ENCODE measurements at regions not wholly inside any gene's neighbourhood (a gene's known extent, or its start where the extent isn't known, plus 50 kb on each side); places are given as distances from the start of the nearest gene placed in this dataset.

DNA sequence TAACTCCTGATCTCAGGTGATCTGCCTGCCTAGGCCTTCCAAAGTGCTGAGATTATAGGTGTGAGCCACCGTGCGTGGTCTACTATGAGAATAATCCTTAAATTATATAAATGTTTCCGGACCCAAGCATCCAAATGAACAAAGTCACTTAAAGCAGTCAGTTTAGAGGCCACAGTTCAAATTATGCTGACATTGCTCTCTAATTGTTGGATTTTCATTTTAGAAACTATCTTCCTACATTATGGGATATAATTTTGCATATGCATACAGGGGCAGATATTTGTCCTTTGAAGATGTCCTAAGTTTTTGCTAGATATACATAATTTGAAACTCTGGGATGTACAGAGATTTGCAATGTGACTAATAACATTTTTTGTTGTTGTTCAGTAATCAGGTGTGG lies 390.1 kb downstream of the RND3 start:
- Histone ChIP-seq H2BK5ac (ENCODE audit: insufficient read length, low read length) (no peak overlapping the region), H3K79me1 (ENCODE audit: insufficient read depth, low read depth, low read length, poor library complexity, severe bottlenecking) (no peaks in the 10 kb centered on the region), H2BK12ac (ENCODE audit: insufficient read length, low read depth, low read length) (no peak overlapping the region), H3K27ac (ENCODE audit: insufficient read length, low read depth, low read length) (no peak overlapping the region), H4K91ac (ENCODE audit: insufficient read length, low read depth, low read length) (no peak overlapping the region), H3T11ph (ENCODE audit: low read length) (no peak overlapping the region), H2BK15ac (ENCODE audit: low read depth, low read length) (no peak overlapping the region), H3K23ac (ENCODE audit: insufficient read length, low read depth, low read length) (no peak overlapping the region), H2BK20ac (ENCODE audit: low read depth, low read length, poor library complexity, severe bottlenecking) (no peak overlapping the region), H4K8ac (replicated peaks; ENCODE audit: insufficient read length, low read depth, low read length) (no peak overlapping the region), H2BK120ac (ENCODE audit: low read depth, low read length, poor library complexity, severe bottlenecking) (no peak overlapping the region), H3K27me3 (ENCODE audit: insufficient read depth, low read length) (no peaks in the 10 kb centered on the region), H3K14ac (ENCODE audit: insufficient read depth, low read length) (no peak overlapping the region), H3K4me2 (ENCODE audit: insufficient read depth, insufficient read length, low read length) (no peak overlapping the region), H4K20me1 (ENCODE audit: control insufficient read depth, insufficient read depth, insufficient read length) (no peaks in the 10 kb centered on the region), H3K18ac (ENCODE audit: insufficient read length, low read depth, low read length) (no peak overlapping the region), H3K23me2 (ENCODE audit: insufficient read length, low read depth, low read length, poor library complexity, severe bottlenecking) (no peaks in the 10 kb centered on the region), H3K4ac (ENCODE audit: low read depth, low read length) (no peak overlapping the region), H2AK5ac (ENCODE audit: insufficient read length, low read length) (no peak overlapping the region), H3K56ac (ENCODE audit: insufficient read length, low read depth, low read length) (no peak overlapping the region), H3K79me2 (ENCODE audit: insufficient read depth, low read length) (no peaks in the 10 kb centered on the region), H3K9me3 (ENCODE audit: control insufficient read depth, low read depth, low read length) (no peaks in the 10 kb centered on the region), H2AFZ (ENCODE audit: low read length) (no peak overlapping the region), H3K4me1 (ENCODE audit: insufficient read depth, low read length) (no peaks in the 10 kb centered on the region), H4K5ac (ENCODE audit: insufficient read length, low read depth, low read length) (no peak overlapping the region), H3K9ac (ENCODE audit: extremely low read depth, insufficient read length, low read length) (no peak overlapping the region)
- no peaks in the 10 kb centered on the region for H3K36me3 Mint-ChIP-seq (ENCODE audit: insufficient read depth in 1 of 3, low read depth in 3 of 3)
- no peak overlapping the region for H3K4me3 Mint-ChIP-seq
- no peaks in the 10 kb centered on the region for H3K9me3 Mint-ChIP-seq
- H3K27ac Mint-ChIP-seq = no peak overlapping the region
- TF ChIP-seq, protein P1, sequence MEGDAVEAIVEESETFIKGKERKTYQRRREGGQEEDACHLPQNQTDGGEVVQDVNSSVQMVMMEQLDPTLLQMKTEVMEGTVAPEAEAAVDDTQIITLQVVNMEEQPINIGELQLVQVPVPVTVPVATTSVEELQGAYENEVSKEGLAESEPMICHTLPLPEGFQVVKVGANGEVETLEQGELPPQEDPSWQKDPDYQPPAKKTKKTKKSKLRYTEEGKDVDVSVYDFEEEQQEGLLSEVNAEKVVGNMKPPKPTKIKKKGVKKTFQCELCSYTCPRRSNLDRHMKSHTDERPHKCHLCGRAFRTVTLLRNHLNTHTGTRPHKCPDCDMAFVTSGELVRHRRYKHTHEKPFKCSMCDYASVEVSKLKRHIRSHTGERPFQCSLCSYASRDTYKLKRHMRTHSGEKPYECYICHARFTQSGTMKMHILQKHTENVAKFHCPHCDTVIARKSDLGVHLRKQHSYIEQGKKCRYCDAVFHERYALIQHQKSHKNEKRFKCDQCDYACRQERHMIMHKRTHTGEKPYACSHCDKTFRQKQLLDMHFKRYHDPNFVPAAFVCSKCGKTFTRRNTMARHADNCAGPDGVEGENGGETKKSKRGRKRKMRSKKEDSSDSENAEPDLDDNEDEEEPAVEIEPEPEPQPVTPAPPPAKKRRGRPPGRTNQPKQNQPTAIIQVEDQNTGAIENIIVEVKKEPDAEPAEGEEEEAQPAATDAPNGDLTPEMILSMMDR (conservative IDR thresholded peaks at IDR 0.05) = no peak
- H3K27me3 Mint-ChIP-seq (ENCODE audit: low read depth) = no peaks in the 10 kb centered on the region
- WGBS (ENCODE audit: extremely low coverage, insufficient read length, low lambda C conversion rate) = no CpG with 5 or more reads among the region's 3 CpGs
- DNase-seq = no peak
- no peaks in the 10 kb centered on the region for H3K4me1 Mint-ChIP-seq
